GM12878 (cell line): ENCODE measurements at regions not wholly inside any gene's neighbourhood (a gene's known extent, or its start where the extent isn't known, plus 50 kb on each side); places are given as distances from the start of the nearest gene placed in this dataset.

ENCODE experiments used
- SMARCA5 ChIP-seq: fragments of 450-650 bp; IDR thresholded peaks from 2 replicates; pipeline ENCODE4 v1.6.1; 2017; ENCODE audit warnings: mild to moderate bottlenecking
- SUPT20H ChIP-seq: IDR thresholded peaks from 2 replicates; pipeline ENCODE4 v1.6.1; 2011; ENCODE audit warnings: low read depth, mild to moderate bottlenecking, low read length, moderate library complexity, borderline replicate concordance; ENCODE audit not compliant: control insufficient read depth
- TAF1 ChIP-seq: IDR thresholded peaks from 2 replicates; pipeline ENCODE4 v1.6.1; 2011; ENCODE audit warnings: mild to moderate bottlenecking, low read depth, low read length, borderline replicate concordance
- ZBTB40 ChIP-seq: fragments of 450-650 bp; IDR thresholded peaks from 2 replicates; pipeline ENCODE4 v1.6.1; 2016; ENCODE audit warnings: mild to moderate bottlenecking, moderate library complexity, borderline replicate concordance
- TF ChIP-seq, protein P1 (sequence below): IDR thresholded peaks from 2 replicates; pipeline ENCODE4 v1.6.1; 2011; ENCODE audit warnings: mild to moderate bottlenecking, low read depth, low read length, moderate library complexity; ENCODE audit not compliant: insufficient replicate concordance

DNA sequence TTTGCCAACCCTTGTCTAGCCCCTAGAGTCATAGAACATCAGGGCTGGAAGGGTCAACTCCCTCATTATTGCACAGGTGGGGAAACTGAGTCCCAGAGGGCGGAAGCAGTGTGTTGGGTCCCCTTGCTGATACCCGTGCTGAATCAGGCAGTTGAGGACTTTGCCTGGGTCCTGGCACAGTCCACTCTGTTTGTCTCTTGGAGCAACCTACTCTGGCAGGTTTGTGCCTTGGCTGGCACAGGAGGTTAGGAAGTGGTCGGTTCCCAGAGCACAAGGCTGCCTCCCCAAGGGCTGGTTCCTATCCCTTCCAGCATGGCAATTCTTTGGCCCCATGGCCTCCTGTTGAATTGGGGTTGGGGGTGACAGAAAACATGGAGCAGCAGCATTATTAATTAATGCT lies 94.5 kb upstream of the SHB start (continued):
- TF ChIP-seq SUPT20H (no peak), TAF1 (no peak), ZBTB40 (no peak), SMARCA5 (no peak)
- TF ChIP-seq, protein P1, sequence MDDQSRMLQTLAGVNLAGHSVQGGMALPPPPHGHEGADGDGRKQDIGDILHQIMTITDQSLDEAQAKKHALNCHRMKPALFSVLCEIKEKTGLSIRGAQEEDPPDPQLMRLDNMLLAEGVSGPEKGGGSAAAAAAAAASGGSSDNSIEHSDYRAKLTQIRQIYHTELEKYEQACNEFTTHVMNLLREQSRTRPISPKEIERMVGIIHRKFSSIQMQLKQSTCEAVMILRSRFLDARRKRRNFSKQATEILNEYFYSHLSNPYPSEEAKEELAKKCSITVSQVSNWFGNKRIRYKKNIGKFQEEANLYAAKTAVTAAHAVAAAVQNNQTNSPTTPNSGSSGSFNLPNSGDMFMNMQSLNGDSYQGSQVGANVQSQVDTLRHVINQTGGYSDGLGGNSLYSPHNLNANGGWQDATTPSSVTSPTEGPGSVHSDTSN = no peak
